ENCODE measurements at regions not wholly inside any gene's neighbourhood (a gene's known extent, or its start where the extent isn't known, plus 50 kb on each side); places are given as distances from the start of the nearest gene placed in this dataset.
"Not testable (repeated sequence)": the region's sequence is repeated elsewhere in the genome, so short reads cannot be mapped to it uniquely, and the experiment has no call there.

DNA sequence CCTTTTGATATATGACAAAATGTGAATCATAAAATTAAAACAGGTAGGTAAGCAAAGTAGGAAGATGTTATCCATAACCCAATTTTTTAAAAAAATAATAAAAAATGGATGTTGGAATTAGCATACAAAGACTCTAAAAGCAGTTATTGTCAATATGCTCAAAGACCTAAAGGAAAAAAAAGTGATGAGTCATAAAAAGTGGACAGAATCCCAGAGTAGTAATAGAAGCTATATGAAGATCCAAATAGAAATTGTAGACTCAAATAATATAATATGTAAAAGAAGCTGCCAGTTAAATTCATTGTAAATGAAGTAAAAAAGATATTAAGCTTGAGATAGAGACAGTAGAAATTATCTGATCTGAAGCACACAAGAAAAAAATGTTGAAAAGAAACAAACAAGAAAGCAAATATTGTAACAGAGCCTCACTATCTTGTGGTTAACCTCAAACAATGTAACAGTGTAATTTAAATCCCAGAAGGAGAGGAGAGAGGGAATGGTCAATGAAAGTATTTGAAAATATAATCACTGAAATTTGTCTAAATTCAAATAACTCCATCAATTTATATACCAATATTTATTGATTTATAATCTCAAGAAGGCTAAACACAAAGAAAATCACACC is 773.4 kb upstream of the RAG2 start:
- no peak for DNase-seq

DNA sequence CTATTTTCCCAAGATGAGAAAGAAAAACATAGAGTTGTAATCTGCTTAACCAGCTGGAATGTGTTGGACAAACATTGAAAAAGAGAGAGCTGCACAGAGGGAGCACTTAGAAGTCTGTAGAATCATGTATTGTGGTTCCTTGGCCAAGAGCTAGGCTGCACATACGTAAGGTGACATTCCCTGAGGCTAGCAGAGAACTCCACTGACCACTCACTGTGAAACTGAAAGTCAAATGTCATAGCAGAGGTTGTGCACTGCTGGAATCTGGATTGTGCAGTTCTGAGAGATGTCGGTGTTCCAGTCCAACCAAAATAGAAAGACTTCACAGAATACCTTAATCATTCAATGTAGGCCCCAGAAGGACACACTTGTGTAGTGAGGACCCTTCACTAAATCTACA is 772.8 kb upstream of the RAG2 start:
- no peak for DNase-seq

DNA sequence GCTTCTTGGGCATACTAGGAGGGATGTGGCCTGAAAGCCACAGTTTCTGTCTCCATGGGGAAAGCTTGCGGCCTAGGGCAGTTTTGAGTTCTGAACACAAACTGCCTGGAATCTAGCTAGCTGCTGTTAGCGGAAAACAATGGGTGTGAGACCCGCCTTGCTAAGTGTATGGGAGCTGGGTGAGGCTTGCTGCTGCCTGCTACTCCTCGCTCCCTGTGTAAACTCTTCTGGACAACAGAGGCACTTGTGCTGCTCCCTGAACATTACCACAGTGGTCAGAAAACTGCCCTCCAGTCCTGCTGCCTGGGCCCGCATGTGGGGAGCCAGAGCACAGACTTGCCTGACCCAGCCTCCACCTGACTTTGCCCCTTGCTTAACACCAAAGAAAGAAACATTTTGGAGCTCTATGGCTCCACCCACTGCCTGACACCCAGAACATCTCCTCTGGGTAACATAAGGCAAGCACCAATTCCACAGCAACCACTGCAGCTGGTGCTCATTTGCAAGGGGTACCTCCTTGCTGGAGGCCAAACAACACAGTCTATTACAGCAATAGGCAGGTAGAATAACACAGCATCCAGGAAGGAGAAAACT is 766.3 kb upstream of the RAG2 start:
- no peak for DNase-seq

DNA sequence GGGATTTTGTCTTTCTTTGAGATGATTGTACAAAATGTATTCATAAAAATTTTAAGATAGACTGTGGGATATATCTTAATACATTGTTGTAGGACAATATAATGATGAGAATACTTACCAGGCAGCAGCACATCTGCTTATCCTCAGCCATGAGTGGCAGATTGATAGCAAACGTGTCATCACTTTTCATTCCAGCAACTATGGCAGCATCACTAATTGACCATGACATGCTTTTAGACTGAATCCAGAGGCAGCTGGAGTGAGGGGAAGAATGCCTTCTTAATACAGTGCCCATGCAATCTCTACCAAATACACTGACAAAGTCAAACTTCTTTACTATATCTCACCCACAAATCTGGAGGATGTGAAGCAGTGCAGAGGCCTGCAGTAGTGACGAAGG is 755.2 kb upstream of the RAG2 start:
- no peak for DNase-seq

DNA sequence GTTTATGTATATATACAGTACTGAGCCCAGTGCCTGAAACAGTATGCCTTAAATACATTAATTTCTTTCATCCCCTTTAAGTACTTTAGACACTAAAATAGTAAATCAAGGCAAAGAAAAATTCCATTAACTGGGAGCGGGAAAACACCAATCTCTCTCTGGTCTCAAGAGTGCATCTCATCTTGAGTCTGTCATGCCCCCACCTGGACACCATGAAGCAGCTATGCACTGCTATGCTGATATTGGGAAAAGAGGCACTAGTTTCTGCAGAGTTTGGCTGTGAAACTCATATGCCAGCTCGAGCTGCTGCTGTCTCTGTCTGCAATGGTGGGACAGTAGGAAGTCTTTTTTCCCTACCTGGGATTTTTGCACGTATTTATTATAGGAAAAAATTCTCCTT is 754.4 kb upstream of the RAG2 start:
- no peak for DNase-seq

DNA sequence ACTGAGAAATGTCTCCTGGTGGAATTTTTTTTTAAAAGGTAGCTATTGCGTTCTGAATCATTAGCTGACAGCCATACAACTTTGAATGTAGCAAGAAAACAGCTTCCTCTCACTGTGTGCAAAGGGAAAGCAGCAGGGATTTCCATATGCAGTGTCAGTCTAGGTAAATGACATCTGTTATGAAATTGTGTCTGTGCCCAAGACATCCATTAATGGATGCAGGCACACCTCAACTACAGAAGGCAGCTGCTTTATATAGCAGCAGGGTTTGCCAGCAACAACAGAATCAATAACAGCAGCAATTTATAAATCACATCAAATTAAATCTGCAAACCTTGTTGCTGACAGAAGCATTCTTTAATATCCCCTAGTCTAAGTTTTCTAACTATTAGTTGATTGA is 745.3 kb upstream of the RAG2 start:
- DNase-seq, result no peak

DNA sequence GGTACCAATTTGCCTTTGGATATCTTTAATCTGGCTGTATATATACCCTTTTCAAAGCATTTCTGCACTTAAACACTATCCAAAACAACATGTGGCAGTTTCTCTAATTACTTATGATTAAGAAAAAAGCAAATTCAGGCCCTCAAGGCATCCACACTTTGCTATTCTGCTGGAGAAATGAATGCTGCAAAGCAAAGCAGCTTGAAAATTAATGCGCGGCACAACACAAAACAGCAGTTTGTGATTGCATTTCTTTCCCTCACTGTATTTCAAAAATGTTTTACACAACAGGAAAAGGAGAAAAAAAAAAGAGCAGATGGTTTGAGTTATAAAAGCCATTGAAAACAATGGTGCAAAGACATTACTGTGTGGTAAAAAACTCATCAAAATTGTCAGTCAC is 738.4 kb upstream of the RAG2 start:
- DNase-seq, result no peak

DNA sequence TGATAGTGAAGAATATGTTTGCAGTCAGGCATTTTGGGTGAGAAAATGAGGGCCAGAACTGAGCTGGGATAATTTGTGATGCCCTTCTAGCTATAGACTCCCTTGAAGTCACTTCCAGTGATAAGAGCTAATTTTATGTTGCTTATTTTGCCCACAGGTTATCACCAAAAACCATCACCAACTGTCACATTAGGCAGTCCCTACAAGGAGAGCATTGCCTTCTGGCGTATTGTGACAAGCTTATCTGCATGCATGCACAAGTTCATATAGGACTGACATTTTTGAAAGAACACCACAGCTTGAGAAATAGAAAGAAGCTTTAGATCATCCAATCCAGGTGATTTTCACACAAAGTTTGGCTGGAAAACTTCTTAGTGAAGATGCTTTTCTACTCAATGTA is 735.3 kb upstream of the RAG2 start:
- no peak for DNase-seq

DNA sequence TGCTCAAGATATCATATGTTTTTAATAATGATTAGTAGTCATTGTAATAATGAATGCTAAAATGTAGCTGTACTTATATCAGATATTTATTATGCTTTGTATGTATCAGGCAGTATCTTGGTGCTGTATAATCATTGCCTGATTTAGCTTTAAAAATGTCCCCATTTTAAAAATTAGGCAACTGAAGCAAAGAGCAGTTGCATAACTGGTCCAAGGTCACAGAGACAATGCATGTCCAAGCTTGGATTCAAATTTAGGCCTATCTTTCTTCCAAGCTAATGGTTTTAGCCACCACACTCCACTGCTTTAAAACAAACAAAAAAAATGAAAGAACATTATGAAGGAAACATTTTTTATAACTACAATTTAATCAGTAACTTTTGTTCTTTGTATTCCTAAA is 725.8 kb upstream of the RAG2 start:
- no peak for DNase-seq

DNA sequence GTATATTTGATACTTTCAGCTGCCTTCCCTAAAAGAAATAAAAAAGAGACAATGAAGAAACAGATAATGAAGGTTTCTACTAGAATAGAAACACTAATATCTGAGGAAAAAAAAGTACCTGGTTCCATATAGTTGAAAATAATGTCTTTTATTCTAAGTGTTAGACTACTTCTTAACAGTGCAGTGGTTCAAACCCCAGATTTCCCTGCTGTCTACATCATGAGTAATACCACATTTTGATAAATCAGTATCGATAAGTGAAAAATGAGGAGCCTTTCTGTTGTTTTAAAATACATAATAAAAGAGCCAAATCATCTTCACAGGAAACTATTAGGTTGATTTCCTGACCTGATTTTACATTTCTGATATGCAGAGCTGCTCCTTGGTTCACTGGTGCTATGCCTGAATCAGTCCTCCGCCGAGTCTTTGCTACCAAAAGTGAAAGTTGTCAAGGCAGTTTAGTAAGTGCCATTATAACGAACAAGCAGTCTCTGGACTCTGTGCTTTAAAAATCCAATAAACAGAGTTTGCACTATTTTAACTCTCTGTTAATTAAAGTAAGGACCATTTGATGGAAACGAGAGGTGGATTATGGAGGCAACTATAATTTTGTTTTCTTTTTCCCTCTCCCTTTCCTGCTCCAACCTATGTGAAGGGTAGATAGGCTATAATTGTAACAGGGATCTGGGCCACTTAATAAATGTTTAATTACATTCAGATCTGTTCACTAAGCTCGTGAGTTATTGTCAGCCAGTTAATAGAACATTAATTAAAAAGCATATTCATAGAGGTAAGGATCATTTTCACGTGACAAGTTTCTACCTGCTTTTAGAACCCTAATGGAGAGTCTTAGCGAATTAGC is 724.5 kb upstream of the RAG2 start:
- no peak for DNase-seq

DNA sequence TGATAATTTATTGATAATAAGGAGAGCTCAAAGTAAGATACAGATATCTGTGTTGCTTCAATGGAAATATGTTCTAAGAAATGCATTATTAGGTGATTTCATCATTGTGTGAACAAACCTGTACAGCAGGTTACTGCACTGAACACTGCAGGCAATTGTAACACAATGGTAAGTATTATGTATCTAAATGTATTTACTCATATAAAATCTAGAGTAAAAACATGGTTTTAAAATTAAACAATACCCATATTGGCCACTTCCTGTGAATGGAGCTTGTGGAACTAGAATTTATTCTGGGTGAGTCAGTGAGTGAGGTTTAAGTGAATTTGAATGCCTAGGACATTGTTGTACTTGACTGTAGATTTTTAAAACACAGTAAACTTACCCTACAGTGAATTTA is 722.9 kb upstream of the RAG2 start:
- DNase-seq, result no peak

DNA sequence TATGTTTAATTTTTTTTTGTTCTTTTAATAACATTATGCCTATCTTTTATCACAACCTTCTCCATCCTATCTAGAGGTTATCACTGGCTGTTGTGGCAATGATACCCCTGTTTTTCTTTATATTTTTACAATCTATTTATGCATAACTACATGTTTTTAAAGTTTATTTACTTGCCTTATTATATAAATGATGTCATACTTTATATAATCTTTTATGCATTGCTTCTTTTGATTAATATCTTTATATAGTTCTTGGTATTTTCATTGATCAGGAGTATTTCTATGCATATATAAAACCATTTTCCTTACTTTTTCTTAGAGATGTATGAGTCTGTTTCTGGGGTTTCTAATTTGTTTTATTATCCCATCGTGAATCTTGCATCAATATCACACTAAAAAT is 719.8 kb upstream of the RAG2 start:
- no peak for DNase-seq

DNA sequence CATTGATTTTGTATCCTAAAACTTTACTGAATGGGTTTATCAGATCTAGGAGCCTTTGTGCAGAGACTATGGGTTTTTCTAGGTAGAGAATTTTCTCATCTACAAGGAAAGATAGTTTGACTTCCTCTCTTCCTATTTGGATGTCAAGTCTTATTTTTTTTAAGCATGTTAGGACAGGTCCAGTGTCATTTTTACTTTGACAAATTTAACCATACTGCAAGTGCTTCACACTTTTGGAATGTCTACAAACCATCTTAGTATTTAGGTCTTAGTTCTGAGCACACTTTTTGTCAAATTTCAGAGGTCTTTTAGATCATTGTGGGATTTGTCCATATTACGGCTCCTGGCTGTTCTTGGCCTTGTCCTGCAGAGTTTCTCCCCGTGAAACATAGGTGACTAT is 715.2 kb upstream of the RAG2 start:
- no peak for DNase-seq

DNA sequence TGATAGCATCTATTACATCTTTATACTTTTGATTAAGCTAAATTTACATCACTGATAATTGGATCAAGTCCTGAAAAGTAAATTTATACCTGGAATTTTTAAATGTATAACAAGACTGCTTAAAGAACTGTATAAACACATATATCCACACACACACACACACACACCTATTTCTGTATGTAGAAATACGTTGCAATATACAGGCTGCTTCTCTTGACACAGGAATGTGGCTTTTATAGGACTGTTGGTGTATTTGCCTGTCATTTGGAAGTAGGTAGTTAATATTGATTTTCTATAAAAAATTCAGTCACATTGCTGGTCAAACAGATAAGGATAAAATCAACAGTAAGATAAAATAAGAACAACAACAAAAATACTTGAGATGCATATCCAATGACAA is 708.5 kb upstream of the RAG2 start:
- DNase-seq, result no peak

DNA sequence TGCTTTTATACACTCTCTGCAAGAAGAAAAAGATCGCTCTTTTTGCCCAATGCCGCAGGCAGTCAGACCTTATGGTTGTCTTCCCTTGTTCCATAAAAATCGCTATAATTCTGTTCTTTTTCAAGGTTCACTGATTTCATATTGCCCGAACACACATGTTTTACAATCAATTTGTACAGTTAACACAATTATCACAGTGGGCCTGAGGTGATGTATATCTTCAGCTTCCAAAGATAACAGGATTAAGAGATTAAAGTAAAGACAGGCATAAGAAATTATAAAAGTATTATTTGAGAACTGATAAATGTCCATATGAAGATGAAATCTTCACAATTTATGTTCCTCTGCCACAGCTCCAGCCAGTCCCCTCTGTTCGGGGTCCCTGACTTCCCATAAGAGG is 703.4 kb upstream of the RAG2 start:
- DNase-seq, result not testable (repeated sequence)

DNA sequence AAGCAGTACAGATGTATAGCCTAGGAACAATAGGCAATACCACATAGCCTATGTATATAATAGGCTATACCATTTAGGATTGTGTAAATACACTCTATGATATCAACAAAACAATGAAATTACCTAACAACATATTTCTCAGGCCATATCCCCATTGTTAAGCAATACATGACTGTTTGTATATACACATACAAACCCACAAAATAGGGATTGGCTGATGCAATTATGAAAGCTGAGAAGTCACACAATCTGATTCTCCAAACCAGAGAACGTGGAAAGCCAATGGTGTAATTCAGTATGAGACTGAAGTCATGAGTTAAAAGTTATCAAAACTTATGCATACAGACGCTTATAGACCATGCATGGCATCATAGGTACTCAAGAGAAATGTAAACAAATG is 700.1 kb upstream of the RAG2 start:
- no peak for DNase-seq

DNA sequence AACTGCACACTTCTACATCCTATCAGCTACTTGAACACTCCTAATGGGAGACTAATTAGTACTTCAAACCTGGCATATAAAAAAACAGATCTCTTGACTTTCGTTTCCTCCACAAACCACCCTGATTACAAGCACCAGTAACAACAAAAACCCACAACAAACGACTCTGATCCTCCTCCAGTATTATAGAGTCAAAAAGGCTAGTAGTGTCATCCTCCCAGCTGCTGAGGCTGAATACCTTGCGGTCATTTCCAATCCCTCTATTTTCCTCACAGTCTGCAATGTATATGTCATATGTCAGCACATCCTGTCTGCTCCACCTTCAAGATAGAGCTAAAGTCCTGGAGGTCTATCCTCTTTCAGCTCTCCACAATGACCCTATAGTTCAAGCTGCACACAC is 688.9 kb upstream of the RAG2 start:
- DNase-seq, result no peak

DNA sequence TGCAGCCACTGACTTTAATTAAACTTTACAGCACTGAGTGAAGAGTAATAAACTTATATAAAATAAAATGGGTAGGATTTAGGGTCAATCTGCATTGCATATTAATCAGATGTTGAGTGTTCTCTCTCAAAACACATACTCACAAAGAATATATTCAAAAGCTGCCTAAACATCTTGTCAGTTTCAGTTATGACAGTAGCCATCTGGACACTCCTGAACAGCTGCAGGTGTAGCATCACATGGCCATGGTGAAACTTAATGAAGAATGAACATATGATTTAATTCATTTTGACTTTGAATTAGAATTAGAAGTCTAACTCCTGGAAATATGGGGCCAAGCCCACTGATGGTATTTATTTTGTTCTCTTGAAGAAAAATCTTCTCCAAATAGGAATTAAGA is 684.3 kb upstream of the RAG2 start:
- DNase-seq, result no peak

DNA sequence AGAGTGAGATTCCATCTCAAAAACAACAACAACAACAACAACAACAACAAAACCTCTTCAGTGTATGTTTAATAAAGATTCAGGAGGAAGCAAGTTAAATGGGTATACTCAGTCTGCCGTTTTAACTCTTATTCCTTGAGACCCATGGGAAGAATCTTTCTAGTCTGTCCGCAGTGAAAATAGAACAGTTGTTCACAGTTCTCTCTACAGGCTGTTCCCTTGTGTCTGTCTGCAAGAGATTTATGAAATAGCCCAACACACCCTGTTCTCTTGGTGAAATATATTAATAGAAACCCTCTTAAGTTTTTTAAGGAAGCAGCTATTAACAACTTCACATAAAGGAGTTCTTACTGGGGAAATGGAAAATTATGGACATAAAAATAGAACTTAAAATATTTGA is 682.2 kb upstream of the RAG2 start:
- no peak for DNase-seq

DNA sequence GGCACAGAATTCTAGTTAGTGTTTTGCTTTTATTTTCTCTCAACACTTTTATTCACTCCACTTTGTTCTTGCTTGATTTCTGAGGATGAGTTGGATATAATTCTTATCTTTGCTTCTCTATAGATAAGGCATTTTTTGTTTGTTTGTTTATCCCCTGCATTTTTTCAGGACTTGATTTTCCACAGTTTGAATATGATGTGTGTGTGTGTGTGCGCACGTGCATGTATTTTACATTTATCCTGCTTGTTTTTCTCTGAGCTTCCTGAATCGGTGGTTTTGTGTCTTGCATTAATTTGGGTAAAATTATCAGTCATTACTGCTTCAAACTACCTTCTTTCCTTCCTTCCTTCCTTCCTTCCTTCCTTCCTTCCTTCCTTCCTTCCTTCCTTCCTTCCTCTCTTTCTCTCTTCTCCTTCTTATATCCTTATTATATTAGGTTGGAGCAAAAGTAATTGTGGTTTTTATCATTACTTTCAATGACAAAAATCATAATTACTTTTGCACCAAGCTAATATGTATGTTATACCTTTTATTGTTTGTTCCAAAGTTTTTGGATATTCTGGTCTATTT is 679.9 kb upstream of the RAG2 start:
- no peak for DNase-seq

DNA sequence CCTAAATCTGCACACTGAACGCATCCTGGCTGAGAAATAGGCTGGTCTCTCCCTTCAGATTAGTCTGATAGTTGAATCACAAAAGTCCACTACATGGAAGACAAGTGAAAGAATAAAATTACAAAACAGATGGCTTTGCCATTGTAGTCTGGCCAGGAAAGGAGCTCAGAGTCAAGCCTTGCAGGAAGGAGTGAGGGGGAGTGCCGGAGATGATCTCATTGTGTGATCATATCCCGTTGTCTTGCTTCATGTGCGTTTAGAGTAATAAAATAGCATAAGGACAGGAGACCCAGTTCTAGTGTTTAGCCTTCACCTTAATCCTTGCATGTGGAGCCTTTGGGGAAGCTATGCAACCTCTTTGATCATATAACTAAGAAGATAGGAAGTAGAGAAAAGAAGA is 666.7 kb upstream of the RAG2 start:
- no peak for DNase-seq

DNA sequence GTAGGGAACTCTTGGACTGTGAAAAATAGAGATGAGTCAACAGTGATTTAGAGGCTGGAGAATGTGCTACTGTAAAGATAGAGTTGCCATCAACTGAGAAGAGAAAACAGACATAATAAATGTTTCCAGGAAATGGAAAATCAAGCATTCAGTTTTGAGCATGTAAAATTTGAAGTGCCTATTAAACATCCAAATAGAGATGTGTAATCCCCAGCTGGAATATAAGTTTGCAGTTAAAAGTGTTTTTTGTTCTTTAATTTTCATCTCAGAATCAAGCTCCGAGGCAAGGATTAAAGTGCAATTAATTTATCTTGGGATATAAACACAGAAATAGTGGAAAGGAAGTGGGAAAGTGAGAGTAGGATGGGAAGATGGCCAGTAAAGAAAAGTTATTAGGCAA is 666.0 kb upstream of the RAG2 start:
- DNase-seq, result no peak

DNA sequence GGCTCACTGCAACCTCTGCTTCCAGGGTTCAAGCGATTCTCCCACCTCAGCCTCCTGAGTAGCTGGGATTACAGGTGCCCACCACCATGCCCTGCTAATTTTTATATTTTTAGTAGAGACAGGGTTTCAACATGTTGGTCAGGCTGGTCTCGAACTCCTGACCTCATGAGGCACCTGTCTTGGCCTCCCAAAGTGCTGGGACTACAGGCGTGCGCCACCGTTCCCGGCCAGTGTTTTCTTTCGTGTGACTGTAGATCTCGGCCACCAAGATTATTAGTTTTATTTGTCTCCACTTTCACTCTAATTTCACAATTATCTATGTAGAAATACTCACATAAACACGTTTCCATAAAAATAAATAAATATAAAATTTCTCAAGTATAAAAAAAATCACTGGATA is 665.4 kb upstream of the RAG2 start:
- not testable (repeated sequence) for DNase-seq

DNA sequence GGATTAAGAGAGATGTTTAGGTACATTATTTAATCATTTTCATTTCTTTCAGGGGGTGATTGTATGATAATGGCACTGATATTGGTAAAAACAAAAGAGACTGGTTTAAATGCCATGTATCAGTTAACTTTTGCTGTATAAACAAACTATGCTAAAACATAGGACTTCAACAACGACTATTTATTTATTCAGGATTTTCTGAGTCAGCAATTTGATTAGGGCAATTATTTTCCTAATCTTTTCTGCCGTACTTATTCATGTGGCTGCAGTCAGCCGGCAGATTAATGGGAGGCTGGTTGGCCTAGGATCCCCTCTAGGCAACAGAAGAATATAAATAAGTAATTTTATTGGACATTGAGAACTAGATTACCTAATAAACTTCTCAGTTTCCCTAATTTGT is 661.7 kb upstream of the RAG2 start:
- DNase-seq, result no peak
